Fibroblast of the aortic adventitia (primary cell): ENCODE measurements at regions not wholly inside any gene's neighbourhood (a gene's known extent, or its start where the extent isn't known, plus 50 kb on each side); places are given as distances from the start of the nearest gene placed in this dataset.

Source experiments
- DNase-seq: peaks from one replicate; pipeline ENCODE4 v3.0.0-alpha.2; 2010; ENCODE audit warnings: low read depth
- H3K4me3 ChIP-seq: 2 replicates; pipeline ENCODE4 v1.5.1; 2011; ENCODE audit warnings: low read depth, mild to moderate bottlenecking, control low read depth, low read length, moderate library complexity
- TF ChIP-seq, protein P1 (sequence below): IDR thresholded peaks from 2 replicates; pipeline ENCODE4 v1.5.1; 2011; ENCODE audit warnings: mild to moderate bottlenecking, low read length, control low read depth, inconsistent platforms; ENCODE audit not compliant: insufficient read depth

DNA sequence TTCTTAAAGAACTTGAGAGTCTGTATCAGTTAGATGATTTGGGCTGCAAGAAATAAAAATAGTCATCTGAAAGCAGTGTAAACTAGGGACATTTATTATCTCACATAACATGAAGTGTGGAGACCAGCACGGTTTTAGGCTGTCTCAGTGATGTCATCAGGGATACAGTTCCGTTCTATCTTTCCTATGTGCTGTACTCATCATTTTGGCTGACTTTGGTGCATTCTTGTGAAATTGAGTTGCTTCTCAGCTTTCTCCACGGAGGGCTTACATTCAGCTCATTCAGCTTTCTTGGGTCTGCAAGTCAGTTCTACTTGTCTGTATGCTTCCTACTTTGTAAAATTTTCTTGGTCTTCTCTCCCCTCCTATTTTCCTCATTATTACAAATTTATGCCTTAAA, 51.8 kb upstream of the LIN7C start:
- no peak for DNase-seq
- no peak overlapping the region for H3K4me3 ChIP-seq
- TF ChIP-seq, protein P1, sequence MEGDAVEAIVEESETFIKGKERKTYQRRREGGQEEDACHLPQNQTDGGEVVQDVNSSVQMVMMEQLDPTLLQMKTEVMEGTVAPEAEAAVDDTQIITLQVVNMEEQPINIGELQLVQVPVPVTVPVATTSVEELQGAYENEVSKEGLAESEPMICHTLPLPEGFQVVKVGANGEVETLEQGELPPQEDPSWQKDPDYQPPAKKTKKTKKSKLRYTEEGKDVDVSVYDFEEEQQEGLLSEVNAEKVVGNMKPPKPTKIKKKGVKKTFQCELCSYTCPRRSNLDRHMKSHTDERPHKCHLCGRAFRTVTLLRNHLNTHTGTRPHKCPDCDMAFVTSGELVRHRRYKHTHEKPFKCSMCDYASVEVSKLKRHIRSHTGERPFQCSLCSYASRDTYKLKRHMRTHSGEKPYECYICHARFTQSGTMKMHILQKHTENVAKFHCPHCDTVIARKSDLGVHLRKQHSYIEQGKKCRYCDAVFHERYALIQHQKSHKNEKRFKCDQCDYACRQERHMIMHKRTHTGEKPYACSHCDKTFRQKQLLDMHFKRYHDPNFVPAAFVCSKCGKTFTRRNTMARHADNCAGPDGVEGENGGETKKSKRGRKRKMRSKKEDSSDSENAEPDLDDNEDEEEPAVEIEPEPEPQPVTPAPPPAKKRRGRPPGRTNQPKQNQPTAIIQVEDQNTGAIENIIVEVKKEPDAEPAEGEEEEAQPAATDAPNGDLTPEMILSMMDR: no peak

DNA sequence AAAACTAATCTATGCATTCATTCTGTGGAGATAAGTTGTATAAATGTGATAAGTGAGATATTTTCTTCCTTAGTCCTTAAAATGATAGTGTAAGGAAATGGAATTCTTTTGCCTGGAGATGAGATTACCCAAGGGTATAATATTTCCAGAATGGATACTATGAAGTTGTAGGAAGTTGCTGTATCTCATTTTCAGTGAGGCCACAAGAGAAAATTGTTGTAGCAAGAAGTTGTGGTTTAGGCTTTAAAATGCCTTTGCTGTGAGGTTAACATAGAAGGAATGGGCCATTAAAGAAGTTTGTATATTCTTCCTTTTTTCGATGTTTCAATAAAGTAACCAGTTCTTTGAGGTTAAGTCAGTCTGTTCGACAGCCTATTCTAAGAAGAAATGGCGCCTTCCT, 50.7 kb upstream of the LIN7C start:
- no peak for DNase-seq
- TF ChIP-seq, protein P1: no peak
- no peak overlapping the region for H3K4me3 ChIP-seq
